ENCODE measurements at regions not wholly inside any gene's neighbourhood (a gene's known extent, or its start where the extent isn't known, plus 50 kb on each side); places are given as distances from the start of the nearest gene placed in this dataset.

- no peak overlapping the region for H3K4me3 ChIP-seq (ENCODE audit: low read depth, low read length)
- TF ChIP-seq CTCF (IDR thresholded peaks at IDR 0.05; ENCODE audit: insufficient read depth, low read depth, low read length, missing control alignments): no peak
- DNase-seq (ENCODE audit: low read depth): no peak
Measured at GRCh38 chr1:94314222-94314858, 77.0 kb upstream of the ARHGAP29 start.

- DNase-seq (ENCODE audit: low read depth): no peak
- H3K4me3 ChIP-seq (ENCODE audit: low read depth, low read length): no peak overlapping the region
- no peak for TF ChIP-seq CTCF (IDR thresholded peaks at IDR 0.05; ENCODE audit: insufficient read depth, low read depth, low read length, missing control alignments)
Measured at GRCh38 chr1:94310570-94311270, 73.3 kb upstream of the ARHGAP29 start.

GRCh38 chr1:94309829-94310569, 72.6 kb upstream of the ARHGAP29 start:
- no peak for TF ChIP-seq CTCF (IDR thresholded peaks at IDR 0.05; ENCODE audit: insufficient read depth, low read depth, low read length, missing control alignments)
- no peak for DNase-seq (ENCODE audit: low read depth)
- no peak overlapping the region for H3K4me3 ChIP-seq (ENCODE audit: low read depth, low read length)

GRCh38 chr1:94309216-94309615, 71.8 kb upstream of the ARHGAP29 start:
- H3K4me3 ChIP-seq (ENCODE audit: low read depth, low read length): no peak overlapping the region
- DNase-seq (ENCODE audit: low read depth): no peak
- no peak for TF ChIP-seq CTCF (IDR thresholded peaks at IDR 0.05; ENCODE audit: insufficient read depth, low read depth, low read length, missing control alignments)

- no peak for DNase-seq (ENCODE audit: low read depth)
- H3K4me3 ChIP-seq (ENCODE audit: low read depth, low read length): no peak overlapping the region
- TF ChIP-seq CTCF (IDR thresholded peaks at IDR 0.05; ENCODE audit: insufficient read depth, low read depth, low read length, missing control alignments): no peak
Measured at GRCh38 chr1:94306521-94306920, 69.1 kb upstream of the ARHGAP29 start.

GRCh38 chr1:94305704-94306103, 68.3 kb upstream of the ARHGAP29 start:
- no peak overlapping the region for H3K4me3 ChIP-seq (ENCODE audit: low read depth, low read length)
- TF ChIP-seq CTCF (IDR thresholded peaks at IDR 0.05; ENCODE audit: insufficient read depth, low read depth, low read length, missing control alignments): no peak
- no peak for DNase-seq (ENCODE audit: low read depth)
